ENCODE measurements at regions not wholly inside any gene's neighbourhood (a gene's known extent, or its start where the extent isn't known, plus 50 kb on each side); places are given as distances from the start of the nearest gene placed in this dataset.

DNA sequence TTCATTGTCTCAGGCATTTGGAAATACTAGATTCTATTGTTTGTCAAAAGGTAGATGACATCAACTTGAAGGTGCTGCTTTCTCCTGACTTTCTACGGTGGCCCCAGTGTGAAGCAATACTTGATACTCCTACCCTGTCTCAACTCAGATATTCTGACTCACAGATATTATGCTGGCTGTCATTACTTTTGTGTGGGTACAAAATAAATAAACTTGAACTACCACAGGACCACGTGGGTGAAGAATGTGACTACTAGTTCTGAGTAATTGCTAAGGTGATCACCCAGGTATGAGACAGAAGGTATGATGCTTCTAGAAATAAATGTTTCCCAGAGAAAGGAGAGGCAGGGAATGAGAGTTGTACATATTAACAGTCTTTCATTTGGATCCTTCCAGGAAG, 275.3 kb upstream of the SPOCK3 start:
- Mint-ChIP-seq H3K4me1 (no peaks in the 10 kb centered on the region), H3K4me3 (no peak overlapping the region), H3K36me3 (ENCODE audit: low read depth) (no peaks in the 10 kb centered on the region), H3K27me3 (no peaks in the 10 kb centered on the region), H3K27ac (no peak overlapping the region), H3K9me3 (ENCODE audit: low read depth) (peaks cover 4% of the 10 kb centered on the region)
- no peak for DNase-seq
- no peak for ATAC-seq
- POLR2A ChIA-PET, result no interaction called here
- CTCF ChIA-PET, result no interaction called here
- intact Hi-C loops (cut with DNase I, micrococcal nuclease), result no loop called here

DNA sequence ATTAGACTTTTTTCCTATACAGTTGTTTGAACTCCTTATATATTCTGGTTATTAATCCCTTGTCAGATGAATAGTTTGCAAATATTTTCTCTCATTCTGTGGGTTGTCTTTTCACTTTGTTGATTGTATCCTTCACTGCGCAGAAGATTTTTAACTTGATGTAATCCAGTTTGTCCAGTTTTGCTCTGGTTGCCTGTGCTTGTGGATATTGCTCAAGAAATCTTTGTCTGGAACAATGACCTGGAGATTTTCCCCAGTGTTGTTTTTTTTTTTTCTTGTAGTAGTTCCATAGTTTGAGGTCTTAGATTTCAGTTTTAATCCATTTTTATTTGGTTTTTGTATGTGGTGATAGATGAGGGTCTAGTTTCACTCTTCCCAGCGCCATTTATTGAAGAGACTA, 289.8 kb upstream of the SPOCK3 start:
- intact Hi-C loops (cut with DNase I, micrococcal nuclease), result no loop called here
- Mint-ChIP-seq H3K4me3 (no peak overlapping the region), H3K27me3 (no peaks in the 10 kb centered on the region), H3K36me3 (ENCODE audit: low read depth) (no peaks in the 10 kb centered on the region), H3K4me1 (no peaks in the 10 kb centered on the region), H3K9me3 (ENCODE audit: low read depth) (no peaks in the 10 kb centered on the region), H3K27ac (no peak overlapping the region)
- ChIA-PET CTCF (no interaction called here), POLR2A (no interaction called here)
- DNase-seq (no peak), ATAC-seq (no peak)

DNA sequence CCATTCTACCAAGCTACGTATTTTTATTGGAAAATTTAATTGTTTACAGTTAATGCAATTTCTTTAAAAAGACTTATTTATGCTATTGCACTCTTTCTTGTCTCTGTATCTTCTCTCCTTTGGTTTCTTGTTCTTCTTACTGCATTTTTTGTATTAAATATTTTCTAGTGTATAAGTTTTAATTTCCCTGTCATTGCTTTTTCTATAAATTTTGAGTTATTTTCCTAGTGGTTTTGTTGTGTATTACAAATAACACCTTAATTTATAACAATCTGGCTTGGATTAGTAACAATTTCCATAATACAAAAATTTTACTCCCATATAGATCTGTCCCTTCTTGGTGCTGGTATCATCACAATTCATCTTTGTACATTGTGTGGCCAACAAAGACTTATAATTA, 303.5 kb upstream of the SPOCK3 start:
- DNase-seq (no peak), ATAC-seq (no peak)
- H3K4me1 Mint-ChIP-seq, result no peaks in the 10 kb centered on the region
- intact Hi-C loops (cut with DNase I, micrococcal nuclease), result no loop called here
- POLR2A ChIA-PET, result no interaction called here
- no peaks in the 10 kb centered on the region for H3K27me3 Mint-ChIP-seq
- H3K36me3 Mint-ChIP-seq (ENCODE audit: low read depth), result no peaks in the 10 kb centered on the region
- peaks cover 12% of the 10 kb centered on the region for H3K9me3 Mint-ChIP-seq (ENCODE audit: low read depth)
- no peak overlapping the region for H3K4me3 Mint-ChIP-seq
- H3K27ac Mint-ChIP-seq, result no peak overlapping the region
- CTCF ChIA-PET, result no interaction called here

DNA sequence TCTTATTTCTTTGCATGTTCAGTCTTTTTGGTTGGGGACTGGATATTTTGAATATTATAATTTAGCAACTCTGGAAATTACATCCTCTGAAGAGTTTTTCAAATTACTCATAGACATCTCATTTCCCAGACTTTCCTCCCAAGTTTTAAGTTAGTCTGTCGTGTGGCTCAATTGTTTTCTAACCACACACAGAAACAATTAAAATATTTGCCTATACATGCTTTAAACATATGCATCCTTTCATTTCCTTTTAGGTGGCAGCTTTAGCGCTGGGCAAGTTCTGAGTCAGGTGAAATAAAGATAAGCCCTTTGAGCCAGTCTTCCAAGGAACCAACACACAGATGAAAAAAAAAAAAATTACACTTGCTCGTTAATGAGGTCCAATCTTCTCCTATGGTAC, 307.0 kb upstream of the SPOCK3 start:
- Mint-ChIP-seq H3K4me3 (no peak overlapping the region), H3K27me3 (no peaks in the 10 kb centered on the region), H3K36me3 (ENCODE audit: low read depth) (no peaks in the 10 kb centered on the region), H3K27ac (no peak overlapping the region), H3K4me1 (no peaks in the 10 kb centered on the region), H3K9me3 (ENCODE audit: low read depth) (peaks cover 19% of the 10 kb centered on the region)
- DNase-seq, result no peak
- intact Hi-C loops (cut with DNase I, micrococcal nuclease), result no loop called here
- ATAC-seq, result no peak
- POLR2A ChIA-PET, result no interaction called here
- CTCF ChIA-PET, result no interaction called here

DNA sequence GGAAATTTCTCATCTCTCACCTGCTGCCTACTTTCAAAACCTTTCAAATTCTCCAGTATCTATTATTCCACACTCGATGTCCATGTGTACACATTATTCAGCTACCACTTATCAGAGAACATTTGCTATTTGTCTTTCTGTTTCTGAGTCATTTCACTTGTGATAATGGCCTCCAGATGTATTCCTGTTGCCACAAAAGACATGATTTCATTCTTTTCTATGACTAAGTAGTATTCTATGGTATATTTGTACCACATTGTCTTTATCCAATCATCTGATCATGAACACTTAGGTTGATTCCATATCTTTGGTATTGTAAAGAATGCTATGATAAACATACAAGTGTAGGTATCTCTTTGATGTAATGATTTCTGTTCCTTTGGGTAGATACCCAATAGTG, 310.1 kb upstream of the SPOCK3 start:
- H3K36me3 Mint-ChIP-seq (ENCODE audit: low read depth), result no peaks in the 10 kb centered on the region

DNA sequence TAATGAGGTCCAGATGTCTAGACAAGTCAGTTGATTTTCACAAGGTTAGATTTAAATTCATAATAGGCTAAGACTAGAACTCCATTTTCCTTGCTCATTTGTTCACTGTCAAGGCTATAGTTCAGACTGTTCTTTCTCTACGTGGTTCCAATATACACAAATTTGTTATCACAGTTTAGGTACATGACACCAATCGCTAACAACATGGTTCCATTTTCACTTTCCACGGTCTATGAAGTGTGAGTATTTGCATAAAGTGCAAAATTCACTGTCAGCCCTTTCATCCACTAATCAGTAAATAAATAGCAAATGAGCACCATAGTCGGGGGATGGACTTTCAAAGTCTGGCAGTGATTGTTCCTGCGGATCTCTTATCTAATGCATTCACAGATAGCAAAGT, 315.7 kb upstream of the SPOCK3 start:
- Mint-ChIP-seq H3K27ac (no peak overlapping the region), H3K9me3 (ENCODE audit: low read depth) (peaks cover 17% of the 10 kb centered on the region), H3K4me1 (no peaks in the 10 kb centered on the region), H3K27me3 (no peaks in the 10 kb centered on the region), H3K36me3 (ENCODE audit: low read depth) (no peaks in the 10 kb centered on the region), H3K4me3 (no peak overlapping the region)
- ChIA-PET CTCF (no interaction called here), POLR2A (no interaction called here)
- ATAC-seq, result no peak
- no peak for DNase-seq
- intact Hi-C loops (cut with DNase I, micrococcal nuclease), result no loop called here

More for the DNA sequence above, 310.1 kb upstream of the SPOCK3 start:
- ATAC-seq, result no peak
- intact Hi-C loops (cut with DNase I, micrococcal nuclease), result no loop called here
- Mint-ChIP-seq H3K4me1 (no peaks in the 10 kb centered on the region), H3K9me3 (ENCODE audit: low read depth) (peaks cover 20% of the 10 kb centered on the region), H3K4me3 (no peak overlapping the region), H3K27ac (no peak overlapping the region), H3K27me3 (no peaks in the 10 kb centered on the region)
- ChIA-PET CTCF (no interaction called here), POLR2A (no interaction called here)
- DNase-seq, result no peak

DNA sequence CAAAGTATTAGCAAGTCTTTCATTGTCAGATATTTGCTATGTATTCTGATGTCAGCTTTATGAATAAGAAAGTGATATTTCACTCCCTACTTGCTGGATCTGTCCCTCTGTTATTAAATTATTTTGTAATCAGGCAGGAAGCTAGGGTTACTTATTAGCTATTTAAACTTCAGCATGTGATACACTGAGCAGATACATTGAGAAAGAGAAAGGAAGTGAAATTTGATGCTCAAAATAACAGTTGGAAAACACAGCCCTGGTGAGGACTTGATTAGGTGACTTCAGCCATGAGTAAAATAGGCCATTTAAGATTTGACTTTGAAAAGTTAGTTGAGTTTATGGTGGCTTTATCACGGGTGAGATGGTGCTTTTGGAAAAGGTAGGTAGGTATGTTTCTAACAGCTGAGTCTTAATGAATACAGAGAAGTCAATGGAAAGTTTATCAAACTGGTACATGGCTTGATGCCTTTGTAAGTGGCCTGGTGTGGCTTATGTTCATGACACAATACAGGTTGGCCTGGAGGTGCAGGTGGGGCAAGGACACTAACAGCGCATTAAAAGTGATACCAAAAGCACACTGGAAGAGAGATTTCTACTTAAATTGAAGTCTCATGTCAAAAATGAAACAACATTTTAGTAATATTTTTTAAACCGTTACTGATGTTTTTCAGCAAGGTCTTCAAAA, 321.2 kb upstream of the SPOCK3 start:
- Mint-ChIP-seq H3K36me3 (ENCODE audit: low read depth) (no peaks in the 10 kb centered on the region), H3K27me3 (no peaks in the 10 kb centered on the region), H3K4me3 (no peak overlapping the region), H3K9me3 (ENCODE audit: low read depth) (peaks cover 20% of the 10 kb centered on the region), H3K4me1 (no peaks in the 10 kb centered on the region), H3K27ac (no peak overlapping the region)
- ChIA-PET CTCF (no interaction called here), POLR2A (no interaction called here)
- intact Hi-C loops (cut with DNase I, micrococcal nuclease), result no loop called here
- ATAC-seq (no peak), DNase-seq (no peak)

DNA sequence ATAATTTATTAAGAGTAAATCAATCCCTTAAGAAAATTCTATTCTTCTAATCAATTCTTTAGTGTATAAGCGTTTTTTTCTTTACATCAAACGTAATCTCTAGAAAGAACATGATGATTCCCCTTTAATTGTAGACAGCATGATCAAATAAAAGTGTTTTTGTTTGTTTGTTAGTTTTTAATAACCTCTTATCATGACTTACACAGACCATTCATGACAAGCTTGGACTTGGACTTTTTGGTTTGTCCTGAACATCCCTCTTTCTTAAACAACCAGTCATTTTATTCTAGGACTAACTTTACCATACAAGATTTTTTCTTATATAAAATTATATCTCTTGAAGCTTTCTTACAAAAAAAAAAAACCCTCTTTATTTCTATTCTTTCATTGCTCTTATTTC, 344.6 kb upstream of the SPOCK3 start:
- no peaks in the 10 kb centered on the region for H3K27me3 Mint-ChIP-seq
- no peak for ATAC-seq
- ChIA-PET POLR2A (no interaction called here), CTCF (interaction anchor here (0.6 kb wide), 1 partner anchor 12 kb away, joined by 4 read pairs; no protein-coding TSS in a partner anchor)
- H3K36me3 Mint-ChIP-seq (ENCODE audit: low read depth), result no peaks in the 10 kb centered on the region
- no peaks in the 10 kb centered on the region for H3K4me1 Mint-ChIP-seq
- intact Hi-C loops (cut with DNase I, micrococcal nuclease), result no loop called here
- H3K4me3 Mint-ChIP-seq, result no peak overlapping the region
- H3K27ac Mint-ChIP-seq, result no peak overlapping the region
- no peak for DNase-seq
- H3K9me3 Mint-ChIP-seq (ENCODE audit: low read depth), result peaks cover 14% of the 10 kb centered on the region

DNA sequence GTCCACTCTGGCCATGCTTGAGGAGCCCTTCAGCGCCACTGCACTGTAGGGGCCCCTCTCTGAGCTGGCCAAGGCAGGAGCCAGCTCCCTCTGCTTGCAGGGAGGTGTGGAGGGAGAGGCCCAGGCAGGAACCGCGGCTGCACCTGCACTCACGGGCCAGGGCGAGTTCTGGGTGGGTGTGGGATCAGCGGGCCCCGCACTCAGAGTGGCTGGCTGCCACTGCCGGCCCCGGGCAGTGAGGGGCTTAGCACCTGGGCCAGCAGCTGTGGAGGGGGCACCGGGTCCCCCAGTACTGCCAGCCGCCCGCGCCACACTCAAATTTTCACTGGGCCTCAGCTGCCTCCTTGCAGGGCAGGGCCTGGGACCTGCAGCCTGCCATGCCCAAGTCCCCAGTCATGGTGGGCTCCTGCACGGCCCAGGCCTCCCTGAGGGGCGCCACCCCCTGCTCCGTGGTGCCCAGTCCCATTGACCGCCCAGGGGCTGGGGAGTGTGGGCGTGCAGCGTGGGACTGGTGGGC, 347.2 kb upstream of the SPOCK3 start:
- no peak overlapping the region for H3K4me3 Mint-ChIP-seq
- DNase-seq, result no peak
- no peaks in the 10 kb centered on the region for H3K36me3 Mint-ChIP-seq (ENCODE audit: low read depth)

DNA sequence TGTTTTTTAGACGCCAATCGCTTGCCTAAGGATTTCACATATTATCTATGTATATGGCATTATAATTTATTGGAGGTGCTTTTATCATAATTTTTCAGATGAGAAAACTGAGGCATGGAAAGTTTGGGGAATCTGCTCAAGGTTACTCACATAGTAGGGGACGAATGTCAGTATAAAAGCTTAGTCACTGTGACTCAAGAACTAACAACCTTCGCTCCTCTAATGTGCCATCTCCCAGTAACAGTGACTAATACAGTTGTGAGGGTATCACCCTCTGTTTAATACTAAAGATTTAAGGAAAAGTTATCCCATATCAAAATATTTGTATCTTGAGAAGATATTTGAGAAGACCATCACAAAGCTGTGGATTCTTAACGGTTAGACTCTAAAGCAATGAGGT, 353.1 kb upstream of the SPOCK3 start:
- H3K9me3 Mint-ChIP-seq (ENCODE audit: low read depth), result peaks cover 3% of the 10 kb centered on the region
- no peaks in the 10 kb centered on the region for H3K4me1 Mint-ChIP-seq
- H3K36me3 Mint-ChIP-seq (ENCODE audit: low read depth), result no peaks in the 10 kb centered on the region
- H3K27me3 Mint-ChIP-seq, result no peaks in the 10 kb centered on the region
- POLR2A ChIA-PET, result no interaction called here
- ATAC-seq (no peak), DNase-seq (no peak)
- no peak overlapping the region for H3K27ac Mint-ChIP-seq
- intact Hi-C loops (cut with DNase I, micrococcal nuclease), result no loop called here
- no peak overlapping the region for H3K4me3 Mint-ChIP-seq
- CTCF ChIA-PET, result interaction anchor here (1.4 kb wide), 1 partner anchor 13 kb away, joined by 3 read pairs; no protein-coding TSS in a partner anchor

More for the DNA sequence above, 347.2 kb upstream of the SPOCK3 start:
- H3K4me1 Mint-ChIP-seq, result no peaks in the 10 kb centered on the region
- POLR2A ChIA-PET, result no interaction called here
- intact Hi-C loops (cut with DNase I, micrococcal nuclease), result no loop called here
- peaks cover 14% of the 10 kb centered on the region for H3K9me3 Mint-ChIP-seq (ENCODE audit: low read depth)
- no peaks in the 10 kb centered on the region for H3K27me3 Mint-ChIP-seq
- H3K27ac Mint-ChIP-seq, result no peak overlapping the region
- no peak for ATAC-seq
- CTCF ChIA-PET, result no interaction called here

DNA sequence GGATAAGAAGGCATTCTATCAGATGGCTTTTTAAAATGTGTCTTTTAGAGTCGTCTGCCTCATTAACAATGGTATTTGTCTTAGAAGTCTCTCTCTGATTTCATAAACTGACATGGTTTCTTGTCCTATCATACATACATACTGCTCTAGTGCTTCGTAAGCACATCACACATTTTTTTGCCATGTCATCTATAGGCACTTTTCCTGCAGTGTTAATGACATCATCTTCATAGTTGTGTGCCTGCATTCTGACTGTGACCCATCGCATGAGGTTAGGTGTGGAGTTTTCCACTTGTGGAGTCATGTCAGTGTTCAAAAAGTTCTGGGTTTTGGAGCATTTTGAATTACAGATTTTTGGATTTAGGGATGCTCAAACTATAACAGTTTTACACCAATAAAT, 361.6 kb upstream of the SPOCK3 start:
- intact Hi-C loops (cut with DNase I, micrococcal nuclease), result no loop called here
- Mint-ChIP-seq H3K9me3 (ENCODE audit: low read depth) (no peaks in the 10 kb centered on the region), H3K4me3 (no peak overlapping the region), H3K36me3 (ENCODE audit: low read depth) (no peaks in the 10 kb centered on the region), H3K4me1 (no peaks in the 10 kb centered on the region), H3K27ac (no peak overlapping the region), H3K27me3 (no peaks in the 10 kb centered on the region)
- ChIA-PET POLR2A (no interaction called here), CTCF (no interaction called here)
- DNase-seq (no peak), ATAC-seq (no peak)

DNA sequence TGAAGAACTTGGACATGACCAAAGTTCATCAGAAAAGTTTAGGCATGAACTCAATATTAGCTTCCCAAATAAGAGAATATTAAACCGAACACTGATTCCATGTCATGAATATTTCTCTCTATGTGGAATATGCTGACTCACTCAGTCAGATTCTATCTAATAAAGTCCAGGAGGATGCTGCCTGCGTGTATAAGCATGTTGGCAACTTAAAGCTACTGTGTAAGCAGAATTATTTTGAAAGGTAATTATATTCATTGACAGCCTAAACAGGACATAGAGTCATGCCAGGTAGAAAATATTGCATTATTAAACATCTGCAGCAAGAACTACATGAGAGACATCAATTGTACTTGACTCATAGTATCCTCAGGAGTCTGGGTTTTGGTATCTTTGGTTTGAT, 367.9 kb upstream of the SPOCK3 start:
- ChIA-PET CTCF (no interaction called here), POLR2A (no interaction called here)
- no peaks in the 10 kb centered on the region for H3K27me3 Mint-ChIP-seq
- H3K4me1 Mint-ChIP-seq, result no peaks in the 10 kb centered on the region
- ATAC-seq, result no peak
- intact Hi-C loops (cut with DNase I, micrococcal nuclease), result no loop called here
- H3K4me3 Mint-ChIP-seq, result no peak overlapping the region
- DNase-seq, result no peak
- no peaks in the 10 kb centered on the region for H3K36me3 Mint-ChIP-seq (ENCODE audit: low read depth)
- no peaks in the 10 kb centered on the region for H3K9me3 Mint-ChIP-seq (ENCODE audit: low read depth)
- H3K27ac Mint-ChIP-seq, result no peak overlapping the region

DNA sequence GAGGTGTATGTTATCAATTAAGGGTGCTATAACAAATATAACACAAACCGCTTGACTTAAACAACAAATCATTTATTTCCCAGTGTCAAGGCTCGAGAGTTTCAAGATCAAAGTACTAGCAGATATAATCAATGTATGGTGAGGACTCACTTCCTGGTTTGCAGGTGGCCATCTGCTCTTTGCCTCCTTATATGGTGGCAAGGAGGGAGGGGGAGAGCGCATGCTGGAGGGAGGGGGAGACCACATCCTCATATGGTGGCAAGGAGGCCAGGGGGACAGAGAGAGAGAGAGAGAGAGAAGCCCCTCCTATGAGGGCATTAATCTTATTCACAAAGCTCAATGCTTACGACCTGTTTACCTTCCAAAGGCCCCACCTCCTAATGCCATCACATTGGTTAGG, 372.3 kb upstream of the SPOCK3 start:
- no peaks in the 10 kb centered on the region for H3K27me3 Mint-ChIP-seq
- CTCF ChIA-PET, result no interaction called here
- no peak overlapping the region for H3K4me3 Mint-ChIP-seq
- H3K4me1 Mint-ChIP-seq, result no peaks in the 10 kb centered on the region
- H3K36me3 Mint-ChIP-seq (ENCODE audit: low read depth), result no peaks in the 10 kb centered on the region
- intact Hi-C loops (cut with DNase I, micrococcal nuclease), result no loop called here
- DNase-seq (no peak), ATAC-seq (no peak)
- H3K27ac Mint-ChIP-seq, result no peak overlapping the region
- POLR2A ChIA-PET, result no interaction called here
- H3K9me3 Mint-ChIP-seq (ENCODE audit: low read depth), result peaks cover 6% of the 10 kb centered on the region
